HG03432 (cell line): ENCODE measurements at regions not wholly inside any gene's neighbourhood (a gene's known extent, or its start where the extent isn't known, plus 50 kb on each side); places are given as distances from the start of the nearest gene placed in this dataset.

ENCODE experiments used
- ATAC-seq: cut with Tn5 transposase; IDR thresholded peaks from one replicate; pipeline ENCODE4 v1.9.1; 2021; ENCODE audit warnings: mild to moderate bottlenecking, moderate library complexity; ENCODE audit not compliant: unreplicated experiment

DNA sequence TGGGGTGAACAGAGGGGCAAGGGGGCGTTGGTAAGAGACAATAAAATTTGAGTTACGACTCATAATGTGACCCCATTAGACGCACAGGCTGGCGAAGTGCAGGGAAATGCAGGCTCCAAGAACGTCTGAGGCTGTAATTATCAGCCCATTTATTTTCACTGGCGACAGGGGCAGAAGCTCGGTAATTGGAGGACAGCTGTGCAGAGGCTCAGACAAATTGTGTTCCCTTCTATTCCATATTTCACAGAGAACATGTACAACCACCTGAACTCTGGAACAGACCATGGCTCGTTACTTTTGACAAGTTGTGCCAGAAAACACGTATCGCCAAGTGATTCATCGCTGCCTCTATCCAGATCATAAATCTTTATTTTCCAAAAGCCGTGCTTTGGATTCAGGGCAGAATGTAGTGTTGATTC is 137.3 kb upstream of the FRMD4A start:
- no peak for ATAC-seq

DNA sequence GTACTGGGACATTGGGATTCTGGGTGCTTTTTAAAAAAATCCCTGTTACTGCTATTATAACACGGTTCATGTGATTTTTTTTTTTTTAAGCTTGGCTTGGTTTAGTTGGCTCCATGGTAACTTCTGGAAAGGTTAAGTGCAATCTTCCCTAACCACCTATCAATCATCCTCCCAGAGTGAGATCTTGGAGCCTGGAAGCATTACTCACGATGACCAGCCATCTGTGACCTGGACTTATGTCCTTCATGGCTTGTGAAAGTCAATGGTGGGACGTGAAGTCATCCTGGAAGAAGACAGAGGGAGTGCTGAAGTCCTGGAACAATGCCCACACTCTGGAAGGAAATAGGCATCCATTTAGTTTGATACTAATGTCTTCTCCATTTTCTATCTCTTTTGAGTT is 135.5 kb upstream of the FRMD4A start:
- ATAC-seq: no peak

- ATAC-seq: no peak
Observed at GRCh38 chr10:14460447-14460846, 129.7 kb upstream of the FRMD4A start.

GRCh38 chr10:14459665-14460064 is 128.9 kb upstream of the FRMD4A start:
- no peak for ATAC-seq

DNA sequence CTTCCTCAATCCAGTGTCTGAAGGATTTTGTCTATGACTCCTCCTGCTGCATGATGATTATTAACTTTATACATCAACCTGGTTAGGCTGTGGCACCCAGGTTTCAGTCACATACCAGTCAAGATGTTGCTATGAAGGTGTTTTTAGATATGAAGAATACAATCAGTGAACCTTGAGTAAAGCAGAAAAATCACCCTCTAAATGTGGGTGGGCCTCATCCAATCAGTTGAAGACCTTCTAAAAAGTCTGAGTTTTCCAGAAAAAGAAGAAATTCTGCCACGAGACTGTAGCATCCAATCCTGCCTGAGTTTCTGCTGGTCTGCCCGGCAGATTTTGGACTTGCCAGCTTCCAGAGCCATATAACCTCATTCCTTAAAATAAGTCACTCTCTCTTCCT is 126.1 kb upstream of the FRMD4A start:
- ATAC-seq: no peak

DNA sequence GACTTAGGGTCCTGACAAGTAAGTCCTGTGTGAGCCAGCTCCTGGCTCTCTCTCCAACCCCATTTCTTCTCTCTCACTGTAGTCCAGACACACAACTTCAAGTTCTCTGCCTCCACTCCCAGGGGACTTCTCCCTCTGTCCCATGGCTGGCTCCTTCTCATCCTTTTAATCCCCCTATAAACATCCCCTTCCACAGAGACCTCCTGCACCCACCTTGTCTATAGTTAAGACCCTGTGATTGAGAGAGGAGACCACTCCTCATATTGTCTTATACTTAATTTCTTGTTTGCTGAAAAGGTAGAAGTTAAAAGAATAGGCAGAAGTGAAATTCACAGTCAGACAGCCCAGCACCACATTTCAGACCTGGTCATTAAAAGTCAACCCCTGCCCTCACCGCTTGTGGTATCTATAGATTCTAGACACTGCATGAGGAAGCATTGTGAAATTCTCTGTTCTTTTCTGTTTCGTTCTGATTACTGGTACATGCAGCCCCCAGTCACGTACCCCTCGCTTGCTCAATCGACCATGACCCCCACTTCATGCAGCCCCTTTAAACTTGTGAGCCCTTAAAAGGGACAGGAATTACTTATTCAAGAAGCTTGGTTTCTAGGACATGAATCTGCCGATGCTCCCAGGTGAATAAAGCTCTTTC is 125.6 kb upstream of the FRMD4A start:
- ATAC-seq: peak; percentile 68

DNA sequence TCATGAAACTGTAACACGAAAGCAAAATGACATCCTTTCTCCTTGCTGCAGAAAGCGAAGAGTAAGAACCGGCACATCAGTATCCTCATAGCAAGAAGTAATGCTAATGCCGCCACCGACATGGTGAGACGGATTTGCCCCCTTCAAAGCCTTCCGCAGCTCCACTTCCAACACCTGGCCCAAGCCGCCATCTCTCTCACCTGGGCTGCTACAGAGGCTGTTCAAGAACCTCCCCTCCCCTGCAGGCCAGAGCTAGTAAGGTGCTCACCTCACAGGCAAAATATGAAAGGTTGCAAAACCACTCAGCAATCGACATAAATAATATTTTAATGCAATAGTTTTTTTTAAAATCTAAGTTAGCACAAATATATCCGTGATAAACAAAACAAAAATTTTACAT is 123.9 kb upstream of the FRMD4A start:
- ATAC-seq: no peak

- no peak for ATAC-seq
Observed at GRCh38 chr10:14454206-14454605, 123.5 kb upstream of the FRMD4A start.

DNA sequence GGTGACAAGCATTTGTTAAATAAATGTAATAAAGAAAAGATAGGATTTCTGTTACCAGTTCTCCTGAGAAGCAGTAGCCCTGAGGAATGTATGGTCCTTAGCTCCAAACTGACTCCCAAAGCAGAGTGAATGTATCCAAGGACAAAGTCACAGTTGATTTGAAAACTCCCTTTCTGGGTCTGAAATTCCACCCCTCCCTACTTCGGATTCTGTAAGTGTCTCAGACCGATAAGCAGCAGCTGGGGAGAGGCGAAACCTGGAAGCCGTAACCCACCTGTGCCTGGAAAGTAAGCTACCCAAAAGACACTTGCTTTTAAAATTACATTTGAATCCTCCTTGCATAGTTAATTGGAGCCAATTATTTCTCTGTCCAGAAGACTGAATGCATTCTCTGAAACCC is 122.9 kb upstream of the FRMD4A start:
- ATAC-seq: no peak

DNA sequence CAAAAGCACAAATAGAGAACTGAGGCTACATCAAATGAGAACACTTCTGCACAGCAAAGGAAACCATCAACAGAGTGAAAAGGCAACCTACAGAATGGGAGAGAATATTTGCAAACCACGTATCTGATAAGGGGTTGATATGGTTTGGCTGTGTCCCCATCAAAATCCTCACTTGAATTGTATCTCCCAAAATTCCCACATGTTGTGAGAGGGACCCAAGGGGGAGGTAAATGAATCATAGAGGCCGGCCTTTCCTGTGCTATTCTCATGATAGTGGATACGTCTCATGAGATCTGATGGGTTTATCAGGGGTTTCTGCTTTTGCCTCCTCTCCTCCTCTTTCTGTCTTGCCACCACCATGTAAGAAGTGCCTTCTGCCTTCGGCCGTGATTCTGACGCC is 120.6 kb upstream of the FRMD4A start:
- ATAC-seq: no peak

DNA sequence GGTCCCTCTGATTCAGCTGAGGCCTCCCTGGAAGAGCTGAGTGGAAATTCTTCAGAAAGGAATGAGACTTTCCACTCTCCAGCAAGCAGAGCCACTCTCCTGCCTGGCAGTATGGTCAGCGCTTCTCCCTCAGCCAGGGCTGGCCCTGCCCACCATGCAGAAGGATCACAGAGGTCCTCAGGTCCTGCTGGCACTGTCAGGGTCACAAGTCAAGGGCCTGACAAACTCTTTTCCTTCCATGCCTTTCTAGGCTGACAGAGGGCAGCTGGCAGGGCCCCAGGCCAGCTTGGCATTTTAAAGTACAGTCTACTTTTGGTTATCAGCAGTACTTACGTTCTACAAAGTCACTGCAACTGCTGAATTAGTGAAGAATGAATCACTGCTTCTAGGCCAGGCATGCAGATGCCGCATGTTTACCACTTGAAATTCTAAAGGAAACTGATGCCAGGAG is 119.3 kb upstream of the FRMD4A start:
- no peak for ATAC-seq

GRCh38 chr10:14449293-14449815 is 118.6 kb upstream of the FRMD4A start:
- ATAC-seq: no peak

GRCh38 chr10:14448197-14448990 is 117.7 kb upstream of the FRMD4A start:
- no peak for ATAC-seq

GRCh38 chr10:14447094-14447839 is 116.5 kb upstream of the FRMD4A start:
- ATAC-seq: no peak

DNA sequence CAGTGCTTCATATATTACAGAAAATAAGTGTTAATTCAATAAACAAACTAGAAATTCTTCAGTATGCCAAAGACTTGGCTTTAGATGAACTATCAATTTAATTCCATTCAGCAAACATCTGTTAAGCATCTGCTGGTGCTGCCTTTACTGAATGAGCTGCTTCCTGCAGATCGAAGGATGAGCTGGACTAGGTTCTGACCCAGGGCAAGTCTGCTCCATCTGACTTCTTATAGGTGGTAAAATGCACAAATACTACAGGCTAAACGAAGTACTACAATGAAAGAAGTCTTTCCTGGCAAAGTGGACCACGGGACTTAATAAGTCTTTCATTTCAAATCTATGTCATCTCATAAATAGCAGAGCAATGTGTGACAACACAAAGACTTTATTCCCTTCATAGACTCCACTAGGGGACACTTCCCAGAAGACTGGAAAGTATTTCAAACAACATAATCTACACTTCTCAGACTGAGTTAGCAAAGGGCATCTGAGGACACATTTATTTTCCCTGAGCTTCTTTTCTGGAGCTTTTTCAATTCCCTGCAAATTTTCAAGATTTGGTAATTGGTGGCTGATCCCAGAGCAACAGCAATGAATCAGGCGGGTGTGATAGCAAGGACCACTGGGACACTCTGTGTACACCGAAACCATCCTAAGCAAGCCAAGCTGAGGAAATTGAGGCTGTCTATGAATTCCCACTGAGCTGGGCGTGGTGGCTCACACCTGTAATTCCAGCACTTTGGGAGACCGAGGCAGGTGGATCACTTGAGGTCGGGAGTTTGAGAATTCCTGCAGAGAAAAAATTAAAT is 108.9 kb upstream of the FRMD4A start:
- no peak for ATAC-seq

DNA sequence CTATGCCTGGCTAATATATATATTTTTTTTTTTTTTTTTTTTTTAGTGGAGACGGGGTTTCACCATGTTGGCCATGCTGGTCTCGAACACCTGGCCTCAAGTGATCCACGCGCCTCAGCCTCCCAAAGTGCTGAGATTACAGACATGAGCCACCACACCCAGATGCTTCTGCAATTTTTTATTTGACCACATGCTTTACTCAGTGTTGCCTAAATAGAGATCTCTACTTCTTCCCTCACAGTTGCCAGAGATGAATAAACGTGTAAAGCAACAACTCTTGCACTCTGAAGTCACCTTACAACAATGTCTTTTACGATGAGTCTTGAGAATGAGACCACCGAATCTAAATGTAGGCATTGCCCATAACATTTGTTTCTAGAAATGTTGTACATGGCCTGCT is 107.9 kb upstream of the FRMD4A start:
- no peak for ATAC-seq

DNA sequence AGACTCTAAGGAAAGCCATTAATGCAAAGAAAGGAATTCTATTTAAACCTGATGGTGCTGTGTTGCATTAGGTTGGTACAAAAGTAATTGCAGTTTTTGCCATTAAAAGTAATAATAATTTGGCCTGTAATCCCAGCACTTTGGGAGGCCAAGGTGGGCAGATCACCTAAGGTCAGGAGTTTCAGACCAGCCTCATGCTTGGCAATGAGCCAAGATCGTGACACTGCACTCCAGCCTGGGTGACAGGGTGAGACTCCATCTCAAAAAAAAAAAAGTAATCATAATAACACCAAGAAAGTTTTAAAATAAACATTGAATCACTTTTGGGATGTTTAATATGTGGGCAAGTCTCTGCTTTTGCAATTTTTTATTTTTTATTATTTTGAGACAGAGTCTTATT is 107.3 kb upstream of the FRMD4A start:
- no peak for ATAC-seq

DNA sequence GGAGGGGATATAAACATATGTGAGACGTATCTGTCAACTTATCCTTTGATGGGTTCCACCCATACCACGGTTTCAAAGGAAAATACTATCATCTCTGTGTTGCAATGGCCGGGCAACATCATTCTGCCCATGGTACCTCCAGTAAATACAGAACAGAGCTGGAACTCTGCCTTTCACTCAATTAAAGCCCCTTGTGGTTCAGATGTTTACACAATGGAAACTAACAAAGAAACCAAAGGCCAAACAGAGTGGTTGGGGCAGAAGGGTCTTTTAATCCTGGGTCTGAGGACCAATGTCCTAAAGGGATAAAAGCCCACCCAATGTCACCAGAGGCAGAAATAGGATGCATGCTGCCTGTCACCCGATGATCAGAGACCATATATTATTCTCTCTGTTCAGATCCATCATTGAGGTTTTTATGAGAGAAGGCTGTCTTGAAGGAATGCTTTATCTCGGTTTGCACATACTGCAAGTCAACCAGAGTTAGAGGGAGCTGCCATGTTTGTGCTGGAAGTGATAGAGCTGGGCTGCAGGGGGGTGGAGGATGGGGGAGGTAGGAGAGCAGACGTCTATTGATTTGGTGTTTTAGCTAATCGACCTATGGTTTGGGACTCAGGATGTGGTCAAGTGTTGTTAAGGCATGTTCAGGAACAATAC is 105.4 kb upstream of the FRMD4A start:
- ATAC-seq: no peak

DNA sequence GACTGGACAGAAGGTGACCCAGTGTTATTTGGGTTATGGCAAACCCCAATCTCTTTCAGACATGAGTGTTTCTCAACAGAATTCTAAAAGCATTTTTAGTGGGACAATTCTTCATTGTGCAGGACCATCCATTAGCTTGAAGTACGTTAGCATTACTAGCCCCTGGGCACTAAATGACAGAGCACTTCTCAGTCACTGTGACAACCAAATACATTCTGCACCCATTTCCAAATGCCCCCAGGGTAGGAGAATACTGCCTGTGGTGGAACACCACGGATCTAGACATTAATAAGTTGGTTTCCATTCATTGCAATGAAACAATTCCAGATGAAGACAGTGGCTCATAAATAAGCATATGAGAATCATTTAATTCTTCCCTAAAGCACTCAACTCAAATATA is 102.4 kb upstream of the FRMD4A start:
- no peak for ATAC-seq

DNA sequence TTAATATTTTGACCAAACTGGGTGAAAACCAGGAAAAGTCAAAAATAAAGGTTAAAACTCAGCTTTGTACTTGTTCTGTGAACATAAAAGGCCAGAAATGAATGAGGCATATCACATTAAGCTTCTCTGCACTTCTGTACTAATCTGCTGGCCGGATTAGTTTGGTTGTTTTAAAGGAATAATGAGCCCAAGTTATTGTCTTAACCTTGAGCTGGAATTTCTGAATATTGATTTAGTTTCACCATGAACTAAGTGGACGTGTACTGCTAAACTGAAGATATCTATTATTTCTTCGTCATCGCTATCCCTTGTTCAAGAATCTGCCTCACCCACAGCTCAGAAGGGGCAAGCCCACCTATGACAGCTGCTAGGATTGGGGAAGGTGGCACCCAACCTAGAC is 101.1 kb upstream of the FRMD4A start:
- no peak for ATAC-seq
